Vagina (tissue), 2 donors: ENCODE measurements at regions not wholly inside any gene's neighbourhood (a gene's known extent, or its start where the extent isn't known, plus 50 kb on each side); places are given as distances from the start of the nearest gene placed in this dataset.

Source experiments
- POLR2A ChIP-seq, 2 donors: fragments of 450-650 bp; IDR thresholded peaks; one replicate each; pipeline ENCODE4 v1.6.1; 2017; ENCODE audit warnings: antibody characterized with exemption in 2 of 2, mild to moderate bottlenecking in 2 of 2, moderate library complexity in 2 of 2
- TF ChIP-seq, protein P1 (sequence below), 3 experiments: fragments of 450-650 bp in 2 of 3; fragments of 200-600 bp in 1 of 3; sonication (generic) in 1 of 3; IDR thresholded peaks; one replicate each; pipeline ENCODE4 v1.5.1; 2017 to 2019; ENCODE audit warnings: antibody characterized with exemption in 3 of 3, mild to moderate bottlenecking in 2 of 3, moderate library complexity in 2 of 3

DNA sequence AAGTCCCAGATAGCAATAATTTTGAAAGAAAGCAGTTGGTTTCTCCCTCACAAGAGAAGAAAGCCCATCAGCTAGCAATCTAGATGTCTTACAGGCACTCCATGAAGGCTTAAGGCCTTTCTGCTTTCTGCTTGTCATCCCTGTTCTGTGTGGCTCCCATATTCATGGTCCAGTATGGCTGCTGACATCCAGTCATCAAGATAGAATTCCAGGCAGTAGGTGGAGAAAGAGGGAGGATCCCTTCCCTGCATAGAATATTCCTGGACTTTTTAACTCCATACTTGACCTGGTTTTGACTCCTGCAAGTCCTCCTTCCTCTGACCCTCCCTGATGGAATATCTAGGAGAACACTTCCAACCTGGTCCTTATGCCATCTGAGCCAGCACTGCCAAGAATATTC, 389.9 kb upstream of the AKR1E2 start:
- no peak for TF ChIP-seq POLR2A (IDR thresholded peaks at IDR 0.05)
- TF ChIP-seq, protein P1, sequence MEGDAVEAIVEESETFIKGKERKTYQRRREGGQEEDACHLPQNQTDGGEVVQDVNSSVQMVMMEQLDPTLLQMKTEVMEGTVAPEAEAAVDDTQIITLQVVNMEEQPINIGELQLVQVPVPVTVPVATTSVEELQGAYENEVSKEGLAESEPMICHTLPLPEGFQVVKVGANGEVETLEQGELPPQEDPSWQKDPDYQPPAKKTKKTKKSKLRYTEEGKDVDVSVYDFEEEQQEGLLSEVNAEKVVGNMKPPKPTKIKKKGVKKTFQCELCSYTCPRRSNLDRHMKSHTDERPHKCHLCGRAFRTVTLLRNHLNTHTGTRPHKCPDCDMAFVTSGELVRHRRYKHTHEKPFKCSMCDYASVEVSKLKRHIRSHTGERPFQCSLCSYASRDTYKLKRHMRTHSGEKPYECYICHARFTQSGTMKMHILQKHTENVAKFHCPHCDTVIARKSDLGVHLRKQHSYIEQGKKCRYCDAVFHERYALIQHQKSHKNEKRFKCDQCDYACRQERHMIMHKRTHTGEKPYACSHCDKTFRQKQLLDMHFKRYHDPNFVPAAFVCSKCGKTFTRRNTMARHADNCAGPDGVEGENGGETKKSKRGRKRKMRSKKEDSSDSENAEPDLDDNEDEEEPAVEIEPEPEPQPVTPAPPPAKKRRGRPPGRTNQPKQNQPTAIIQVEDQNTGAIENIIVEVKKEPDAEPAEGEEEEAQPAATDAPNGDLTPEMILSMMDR (IDR thresholded peaks at IDR 0.05) = no peak
